Fibroblast of villous mesenchyme (primary cell): ENCODE measurements at regions not wholly inside any gene's neighbourhood (a gene's known extent, or its start where the extent isn't known, plus 50 kb on each side); places are given as distances from the start of the nearest gene placed in this dataset.
"Not testable (repeated sequence)": the region's sequence is repeated elsewhere in the genome, so short reads cannot be mapped to it uniquely, and the experiment has no call there.

Source experiments
- DNase-seq: peaks from one replicate; pipeline ENCODE4 v3.0.0-alpha.2; 2010; ENCODE audit warnings: low read depth
- H3K4me3 ChIP-seq: 2 replicates; pipeline ENCODE4 v1.5.1; 2011; ENCODE audit warnings: low read depth, mild to moderate bottlenecking, low read length
- TF ChIP-seq, protein P1 (sequence below): IDR thresholded peaks from 2 replicates; pipeline ENCODE4 v1.5.1; 2012; ENCODE audit warnings: low read depth, mild to moderate bottlenecking, low read length; ENCODE audit not compliant: insufficient read depth

DNA sequence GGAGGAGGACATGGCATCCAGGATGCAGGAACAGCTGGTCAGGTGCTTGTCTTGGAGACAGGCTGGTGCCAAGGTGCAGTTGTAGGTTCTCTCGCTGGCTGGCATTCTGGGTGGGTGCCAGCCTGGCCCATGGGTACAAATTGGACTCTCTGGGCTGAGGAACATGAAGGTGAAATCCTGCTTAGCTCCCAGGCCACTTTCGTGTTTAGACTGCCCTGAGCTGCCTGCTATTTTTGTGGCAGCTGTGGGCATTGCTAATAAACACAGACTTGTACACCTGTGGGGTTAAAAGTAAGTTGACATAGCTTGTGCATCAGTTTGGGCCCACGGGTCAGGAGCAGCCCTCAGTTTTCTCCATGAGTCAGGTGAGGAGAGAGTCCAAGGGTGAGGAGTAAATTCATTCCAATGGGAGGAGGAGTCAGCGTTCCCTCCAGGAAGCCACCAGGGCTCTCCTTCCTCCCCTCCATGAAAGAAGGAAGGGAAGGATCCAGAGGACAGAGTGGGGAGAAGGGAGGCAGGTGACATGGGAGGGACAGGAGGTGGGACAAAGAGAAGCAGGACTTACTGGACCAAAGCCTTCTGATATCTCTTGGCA, 380.0 kb downstream of the GLRX3 start:
- H3K4me3 ChIP-seq: no peak overlapping the region
- TF ChIP-seq, protein P1, sequence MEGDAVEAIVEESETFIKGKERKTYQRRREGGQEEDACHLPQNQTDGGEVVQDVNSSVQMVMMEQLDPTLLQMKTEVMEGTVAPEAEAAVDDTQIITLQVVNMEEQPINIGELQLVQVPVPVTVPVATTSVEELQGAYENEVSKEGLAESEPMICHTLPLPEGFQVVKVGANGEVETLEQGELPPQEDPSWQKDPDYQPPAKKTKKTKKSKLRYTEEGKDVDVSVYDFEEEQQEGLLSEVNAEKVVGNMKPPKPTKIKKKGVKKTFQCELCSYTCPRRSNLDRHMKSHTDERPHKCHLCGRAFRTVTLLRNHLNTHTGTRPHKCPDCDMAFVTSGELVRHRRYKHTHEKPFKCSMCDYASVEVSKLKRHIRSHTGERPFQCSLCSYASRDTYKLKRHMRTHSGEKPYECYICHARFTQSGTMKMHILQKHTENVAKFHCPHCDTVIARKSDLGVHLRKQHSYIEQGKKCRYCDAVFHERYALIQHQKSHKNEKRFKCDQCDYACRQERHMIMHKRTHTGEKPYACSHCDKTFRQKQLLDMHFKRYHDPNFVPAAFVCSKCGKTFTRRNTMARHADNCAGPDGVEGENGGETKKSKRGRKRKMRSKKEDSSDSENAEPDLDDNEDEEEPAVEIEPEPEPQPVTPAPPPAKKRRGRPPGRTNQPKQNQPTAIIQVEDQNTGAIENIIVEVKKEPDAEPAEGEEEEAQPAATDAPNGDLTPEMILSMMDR: no peak
- DNase-seq: no peak

DNA sequence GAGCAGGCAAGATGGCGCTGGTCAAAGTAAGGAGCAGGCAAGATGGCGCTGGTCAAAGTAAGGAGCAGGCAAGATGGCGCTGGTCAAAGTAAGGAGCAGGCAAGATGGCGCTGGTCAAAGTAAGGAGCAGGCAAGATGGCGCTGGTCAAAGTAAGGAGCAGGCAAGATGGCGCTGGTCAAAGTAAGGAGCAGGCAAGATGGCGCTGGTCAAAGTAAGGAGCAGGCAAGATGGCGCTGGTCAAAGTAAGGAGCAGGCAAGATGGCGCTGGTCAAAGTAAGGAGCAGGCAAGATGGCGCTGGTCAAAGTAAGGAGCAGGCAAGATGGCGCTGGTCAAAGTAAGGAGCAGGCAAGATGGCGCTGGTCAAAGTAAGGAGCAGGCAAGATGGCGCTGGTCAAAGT, 382.7 kb downstream of the GLRX3 start:
- DNase-seq, H3K4me3 ChIP-seq: not testable (repeated sequence)

DNA sequence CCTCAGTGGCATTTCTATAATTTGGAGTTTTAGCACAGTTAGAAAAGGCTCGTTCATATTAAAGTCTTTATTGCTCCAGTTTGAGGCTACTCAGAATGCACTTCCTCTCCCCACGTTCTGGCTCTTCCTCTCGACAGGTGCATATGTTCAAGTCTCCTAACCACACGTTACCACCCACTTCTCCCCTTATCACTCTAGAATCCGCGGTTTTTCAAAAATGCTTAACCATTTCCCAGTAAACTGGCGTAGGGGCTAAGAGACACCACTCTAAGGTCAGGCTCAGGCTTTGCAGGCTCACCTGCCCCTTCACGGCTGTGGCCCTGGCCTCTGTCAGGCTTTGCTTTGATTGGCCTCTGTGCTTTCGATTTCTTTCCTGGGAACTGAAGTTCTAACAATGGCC, 383.6 kb downstream of the GLRX3 start:
- no peak for DNase-seq
- no peak overlapping the region for H3K4me3 ChIP-seq
- TF ChIP-seq, protein P1: no peak

DNA sequence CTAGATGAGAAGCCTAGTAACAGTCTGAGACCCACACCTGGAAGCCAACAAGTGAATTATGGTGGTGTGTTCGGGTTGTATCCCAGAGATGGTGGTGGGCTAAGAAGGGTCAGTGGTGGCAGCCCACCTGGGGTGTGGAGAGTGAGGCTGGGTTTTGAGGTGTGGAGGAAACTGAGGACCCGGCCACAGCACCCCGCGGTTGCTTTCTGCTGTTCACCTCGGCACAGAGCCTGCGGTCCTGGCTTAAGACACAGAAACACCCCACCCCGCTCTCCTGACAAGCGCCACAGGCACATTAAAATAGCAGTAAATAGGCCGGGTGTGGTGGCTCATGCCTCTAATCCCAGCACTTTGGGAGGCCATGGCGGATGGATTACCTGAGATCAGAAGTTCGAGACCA, 395.1 kb downstream of the GLRX3 start:
- no peak overlapping the region for H3K4me3 ChIP-seq
- TF ChIP-seq, protein P1: no peak
- no peak for DNase-seq

DNA sequence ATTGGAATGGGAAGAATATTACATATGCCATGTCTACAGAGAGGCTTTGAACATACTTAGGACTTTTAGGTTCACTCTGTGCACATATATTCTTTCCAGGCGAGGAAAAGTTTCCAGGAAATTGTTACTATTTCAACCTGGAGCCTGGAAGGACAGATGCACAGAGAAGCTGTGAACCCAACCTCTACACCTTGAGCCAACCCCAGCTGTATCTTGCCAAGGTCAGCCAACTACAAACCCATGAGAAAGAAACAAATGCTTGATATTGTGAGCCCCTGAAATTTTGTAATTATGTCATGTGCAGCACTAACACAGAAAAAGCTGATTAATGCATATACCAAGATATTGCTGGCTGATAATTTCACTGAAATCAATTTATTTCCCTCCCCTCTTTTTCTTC, 404.9 kb downstream of the GLRX3 start:
- TF ChIP-seq, protein P1: no peak
- no peak for DNase-seq
- no peak overlapping the region for H3K4me3 ChIP-seq

DNA sequence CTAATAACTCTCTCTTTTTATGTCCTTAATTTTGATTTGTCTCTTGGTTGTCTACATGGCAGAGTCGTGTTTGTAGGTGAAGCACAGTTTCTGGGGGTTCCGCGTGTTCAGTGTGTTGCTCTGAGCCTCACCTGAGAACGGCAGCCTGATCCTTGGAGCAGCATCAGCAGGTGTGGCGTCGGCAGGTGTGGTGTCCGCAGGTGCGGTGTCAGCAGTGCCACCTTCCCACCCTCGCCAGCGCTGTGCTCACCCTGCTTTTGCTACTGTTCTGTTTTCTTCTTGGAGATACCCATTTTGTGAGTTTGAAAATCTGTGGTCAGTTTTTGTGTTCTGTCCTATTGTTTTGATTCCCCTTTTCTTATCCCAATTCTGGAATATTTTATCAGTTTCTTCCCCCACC, 406.6 kb downstream of the GLRX3 start:
- no peak for DNase-seq
- TF ChIP-seq, protein P1: no peak
- H3K4me3 ChIP-seq: no peak overlapping the region

DNA sequence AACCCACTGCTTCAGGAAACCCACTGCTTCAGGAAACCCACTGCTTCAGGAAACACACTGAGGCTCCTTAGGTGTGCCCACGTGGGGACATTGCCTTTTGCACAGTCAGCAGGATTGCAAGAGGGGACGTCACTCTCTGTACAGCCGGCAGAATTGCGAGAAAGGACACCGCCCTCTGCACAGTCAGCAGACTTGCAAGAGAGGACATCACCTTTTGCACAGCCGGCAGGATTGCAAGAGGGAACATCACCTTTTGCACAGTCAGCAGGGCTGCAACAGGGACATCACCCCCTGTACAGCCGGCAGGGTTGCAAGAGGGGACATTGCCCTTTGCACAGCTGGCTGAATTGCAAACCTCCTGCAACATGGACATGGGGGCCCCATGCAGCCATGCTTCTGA, 407.6 kb downstream of the GLRX3 start:
- no peak overlapping the region for H3K4me3 ChIP-seq
- no peak for DNase-seq
- TF ChIP-seq, protein P1: no peak
